Effector memory CD4-positive, alpha-beta T cell (primary cell): ENCODE measurements at regions not wholly inside any gene's neighbourhood (a gene's known extent, or its start where the extent isn't known, plus 50 kb on each side); places are given as distances from the start of the nearest gene placed in this dataset.

Experiments used
- DNase-seq, 3 donors: peaks; one replicate each; pipeline ENCODE4 v3.0.0-alpha.2; 2020
- H3K27ac ChIP-seq: 2 replicates; pipeline ENCODE4 v1.7.0; 2013; ENCODE audit warnings: mild to moderate bottlenecking, low read length, moderate library complexity; ENCODE audit not compliant: insufficient read depth, poor library complexity, severe bottlenecking
- H3K27me3 ChIP-seq: replicated peaks from 2 replicates; pipeline ENCODE4 v1.7.0; 2013; ENCODE audit warnings: mild to moderate bottlenecking, low read length; ENCODE audit not compliant: insufficient read depth, control insufficient read depth, poor library complexity, severe bottlenecking
- H3K36me3 ChIP-seq: 2 replicates; pipeline ENCODE4 v1.7.0; 2013; ENCODE audit warnings: mild to moderate bottlenecking, low read length, moderate library complexity; ENCODE audit not compliant: control insufficient read depth, insufficient read depth
- H3K4me1 ChIP-seq: 2 replicates; pipeline ENCODE4 v1.7.0; 2013; ENCODE audit warnings: low read length, mild to moderate bottlenecking; ENCODE audit not compliant: control insufficient read depth, insufficient read depth, poor library complexity, severe bottlenecking
- H3K4me3 ChIP-seq: 2 replicates; pipeline ENCODE4 v1.7.0; 2013; ENCODE audit warnings: low read length, low read depth, mild to moderate bottlenecking; ENCODE audit not compliant: insufficient read depth, poor library complexity, severe bottlenecking
- H3K9me3 ChIP-seq: 2 replicates; pipeline ENCODE4 v1.7.0; 2013; ENCODE audit warnings: mild to moderate bottlenecking, low read length, moderate library complexity; ENCODE audit not compliant: control insufficient read depth

GRCh38 chr6:130740308-130740707, 86.9 kb upstream of the SMLR1 start:
- no peak overlapping the region for H3K4me3 ChIP-seq
- no peaks in the 10 kb centered on the region for H3K4me1 ChIP-seq
- no peak for DNase-seq
- no peaks in the 10 kb centered on the region for H3K9me3 ChIP-seq
- H3K36me3 ChIP-seq, result no peaks in the 10 kb centered on the region
- no peaks in the 10 kb centered on the region for H3K27me3 ChIP-seq
- H3K27ac ChIP-seq, result no peak overlapping the region

GRCh38 chr6:130742131-130742681, 85.0 kb upstream of the SMLR1 start:
- no peak for DNase-seq
- no peaks in the 10 kb centered on the region for H3K4me1 ChIP-seq
- H3K27me3 ChIP-seq, result no peaks in the 10 kb centered on the region
- H3K9me3 ChIP-seq, result no peaks in the 10 kb centered on the region
- no peak overlapping the region for H3K4me3 ChIP-seq
- H3K27ac ChIP-seq, result no peak overlapping the region
- no peaks in the 10 kb centered on the region for H3K36me3 ChIP-seq

- Histone ChIP-seq H3K36me3 (no peaks in the 10 kb centered on the region), H3K4me3 (no peak overlapping the region), H3K27ac (no peak overlapping the region), H3K9me3 (no peaks in the 10 kb centered on the region), H3K27me3 (no peaks in the 10 kb centered on the region), H3K4me1 (no peaks in the 10 kb centered on the region)
- no peak for DNase-seq
Observed at GRCh38 chr6:130743175-130743574, 84.0 kb upstream of the SMLR1 start.

GRCh38 chr6:130744576-130745366, 82.4 kb upstream of the SMLR1 start:
- no peak overlapping the region for H3K4me3 ChIP-seq
- H3K27me3 ChIP-seq, result no peaks in the 10 kb centered on the region
- H3K4me1 ChIP-seq, result no peaks in the 10 kb centered on the region
- no peak for DNase-seq
- no peak overlapping the region for H3K27ac ChIP-seq
- H3K36me3 ChIP-seq, result no peaks in the 10 kb centered on the region
- no peaks in the 10 kb centered on the region for H3K9me3 ChIP-seq

GRCh38 chr6:130748041-130748440, 79.2 kb upstream of the SMLR1 start:
- Histone ChIP-seq H3K27me3 (no peaks in the 10 kb centered on the region), H3K4me1 (no peaks in the 10 kb centered on the region), H3K27ac (no peak overlapping the region), H3K9me3 (no peaks in the 10 kb centered on the region), H3K36me3 (no peaks in the 10 kb centered on the region), H3K4me3 (no peak overlapping the region)
- DNase-seq, result no peak

GRCh38 chr6:130749402-130749801, 77.8 kb upstream of the SMLR1 start:
- no peak for DNase-seq
- no peaks in the 10 kb centered on the region for H3K36me3 ChIP-seq

GRCh38 chr6:130752267-130752666, 74.9 kb upstream of the SMLR1 start:
- no peak for DNase-seq
- H3K36me3 ChIP-seq, result no peaks in the 10 kb centered on the region
- no peak overlapping the region for H3K27ac ChIP-seq
- no peaks in the 10 kb centered on the region for H3K27me3 ChIP-seq
- H3K4me3 ChIP-seq, result no peak overlapping the region
- no peaks in the 10 kb centered on the region for H3K9me3 ChIP-seq
- no peaks in the 10 kb centered on the region for H3K4me1 ChIP-seq

More at GRCh38 chr6:130749402-130749801, 77.8 kb upstream of the SMLR1 start:
- Histone ChIP-seq H3K4me3 (no peak overlapping the region), H3K27me3 (no peaks in the 10 kb centered on the region), H3K9me3 (no peaks in the 10 kb centered on the region), H3K27ac (no peak overlapping the region), H3K4me1 (no peaks in the 10 kb centered on the region)

DNA sequence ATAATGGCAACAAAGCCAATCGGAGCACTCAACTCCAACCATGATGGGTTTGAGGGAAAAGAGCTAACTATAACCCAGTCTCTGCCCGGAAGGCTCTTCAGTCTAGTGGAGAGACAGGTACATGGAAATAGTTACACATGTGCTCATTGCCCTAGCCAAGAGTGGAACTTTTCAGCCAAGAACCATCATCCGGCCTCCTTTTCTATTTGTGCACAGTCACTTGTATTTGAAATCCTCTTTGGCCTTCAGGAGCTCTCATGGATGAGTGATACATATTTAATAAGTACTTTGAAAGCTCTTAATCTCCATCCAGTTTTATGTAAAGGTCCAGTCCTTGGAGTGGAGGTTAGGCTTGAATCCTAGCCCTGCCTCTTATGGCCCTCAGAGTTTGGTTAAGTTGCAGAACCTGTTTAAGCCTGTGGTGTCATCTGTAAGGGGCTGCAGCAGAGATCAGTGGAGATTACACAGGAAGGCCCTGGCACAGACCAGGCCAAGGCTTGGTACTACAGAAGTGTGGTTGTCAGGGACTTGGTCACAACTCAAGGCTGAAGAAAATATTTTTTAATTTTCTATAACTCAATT, 72.3 kb upstream of the SMLR1 start:
- H3K27ac ChIP-seq, result no peak overlapping the region
- no peak overlapping the region for H3K4me3 ChIP-seq
- no peaks in the 10 kb centered on the region for H3K27me3 ChIP-seq
- H3K9me3 ChIP-seq, result no peaks in the 10 kb centered on the region
- H3K36me3 ChIP-seq, result no peaks in the 10 kb centered on the region
- DNase-seq, result no peak
- H3K4me1 ChIP-seq, result no peaks in the 10 kb centered on the region

GRCh38 chr6:130755368-130756034, 71.7 kb upstream of the SMLR1 start:
- Histone ChIP-seq H3K4me1 (no peaks in the 10 kb centered on the region), H3K27ac (no peak overlapping the region), H3K9me3 (no peaks in the 10 kb centered on the region), H3K27me3 (no peaks in the 10 kb centered on the region), H3K4me3 (no peak overlapping the region), H3K36me3 (no peaks in the 10 kb centered on the region)
- no peak for DNase-seq

- H3K27me3 ChIP-seq, result no peaks in the 10 kb centered on the region
- no peaks in the 10 kb centered on the region for H3K36me3 ChIP-seq
- no peak for DNase-seq
- no peaks in the 10 kb centered on the region for H3K9me3 ChIP-seq
- H3K27ac ChIP-seq, result no peak overlapping the region
- H3K4me1 ChIP-seq, result no peaks in the 10 kb centered on the region
- H3K4me3 ChIP-seq, result no peak overlapping the region
Observed at GRCh38 chr6:130756824-130757223, 70.4 kb upstream of the SMLR1 start.
